A673 (cell line): ENCODE measurements at regions not wholly inside any gene's neighbourhood (a gene's known extent, or its start where the extent isn't known, plus 50 kb on each side); places are given as distances from the start of the nearest gene placed in this dataset.

Experiments
- EZH2 ChIP-seq: fragments of 200-600 bp; sonication (generic); IDR thresholded peaks from 2 replicates; pipeline ENCODE4 v1.6.1; 2017; ENCODE audit warnings: borderline replicate concordance, low read depth, mild to moderate bottlenecking, mixed read lengths, antibody characterized with exemption, low read length; ENCODE audit not compliant: poor library complexity, severe bottlenecking
- TF ChIP-seq, protein P1 (sequence below): fragments of 300-800, 200-600 bp; sonication (generic); conservative IDR thresholded peaks from 2 replicates; pipeline ENCODE4 v1.5.1; 2017; ENCODE audit warnings: low read depth, mild to moderate bottlenecking, antibody characterized with exemption, low read length, moderate library complexity, mixed read lengths

GRCh38 chr9:8052991-8053390 lies 253.4 kb upstream of the DMAC1 start:
- TF ChIP-seq, protein P1, sequence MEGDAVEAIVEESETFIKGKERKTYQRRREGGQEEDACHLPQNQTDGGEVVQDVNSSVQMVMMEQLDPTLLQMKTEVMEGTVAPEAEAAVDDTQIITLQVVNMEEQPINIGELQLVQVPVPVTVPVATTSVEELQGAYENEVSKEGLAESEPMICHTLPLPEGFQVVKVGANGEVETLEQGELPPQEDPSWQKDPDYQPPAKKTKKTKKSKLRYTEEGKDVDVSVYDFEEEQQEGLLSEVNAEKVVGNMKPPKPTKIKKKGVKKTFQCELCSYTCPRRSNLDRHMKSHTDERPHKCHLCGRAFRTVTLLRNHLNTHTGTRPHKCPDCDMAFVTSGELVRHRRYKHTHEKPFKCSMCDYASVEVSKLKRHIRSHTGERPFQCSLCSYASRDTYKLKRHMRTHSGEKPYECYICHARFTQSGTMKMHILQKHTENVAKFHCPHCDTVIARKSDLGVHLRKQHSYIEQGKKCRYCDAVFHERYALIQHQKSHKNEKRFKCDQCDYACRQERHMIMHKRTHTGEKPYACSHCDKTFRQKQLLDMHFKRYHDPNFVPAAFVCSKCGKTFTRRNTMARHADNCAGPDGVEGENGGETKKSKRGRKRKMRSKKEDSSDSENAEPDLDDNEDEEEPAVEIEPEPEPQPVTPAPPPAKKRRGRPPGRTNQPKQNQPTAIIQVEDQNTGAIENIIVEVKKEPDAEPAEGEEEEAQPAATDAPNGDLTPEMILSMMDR = no peak
- TF ChIP-seq EZH2 = no peak
